A549 (cell line): ENCODE measurements at regions not wholly inside any gene's neighbourhood (a gene's known extent, or its start where the extent isn't known, plus 50 kb on each side); places are given as distances from the start of the nearest gene placed in this dataset.

Experiments used
- EHMT2 ChIP-seq: fragments of 200-600 bp; sonication (generic); IDR thresholded peaks from 2 replicates; pipeline ENCODE4 v1.6.1; 2016; ENCODE audit warnings: antibody characterized with exemption, low read depth, mild to moderate bottlenecking, moderate library complexity
- POLR2A ChIP-seq: IDR thresholded peaks from 2 replicates; pipeline ENCODE4 v1.6.1; 2012; ENCODE audit warnings: mild to moderate bottlenecking, low read length
- POLR2AphosphoS2 ChIP-seq: conservative IDR thresholded peaks from 2 replicates; pipeline ENCODE4 v1.6.1; 2012; ENCODE audit warnings: low read length, improper control_type of control experiment, inconsistent platforms

DNA sequence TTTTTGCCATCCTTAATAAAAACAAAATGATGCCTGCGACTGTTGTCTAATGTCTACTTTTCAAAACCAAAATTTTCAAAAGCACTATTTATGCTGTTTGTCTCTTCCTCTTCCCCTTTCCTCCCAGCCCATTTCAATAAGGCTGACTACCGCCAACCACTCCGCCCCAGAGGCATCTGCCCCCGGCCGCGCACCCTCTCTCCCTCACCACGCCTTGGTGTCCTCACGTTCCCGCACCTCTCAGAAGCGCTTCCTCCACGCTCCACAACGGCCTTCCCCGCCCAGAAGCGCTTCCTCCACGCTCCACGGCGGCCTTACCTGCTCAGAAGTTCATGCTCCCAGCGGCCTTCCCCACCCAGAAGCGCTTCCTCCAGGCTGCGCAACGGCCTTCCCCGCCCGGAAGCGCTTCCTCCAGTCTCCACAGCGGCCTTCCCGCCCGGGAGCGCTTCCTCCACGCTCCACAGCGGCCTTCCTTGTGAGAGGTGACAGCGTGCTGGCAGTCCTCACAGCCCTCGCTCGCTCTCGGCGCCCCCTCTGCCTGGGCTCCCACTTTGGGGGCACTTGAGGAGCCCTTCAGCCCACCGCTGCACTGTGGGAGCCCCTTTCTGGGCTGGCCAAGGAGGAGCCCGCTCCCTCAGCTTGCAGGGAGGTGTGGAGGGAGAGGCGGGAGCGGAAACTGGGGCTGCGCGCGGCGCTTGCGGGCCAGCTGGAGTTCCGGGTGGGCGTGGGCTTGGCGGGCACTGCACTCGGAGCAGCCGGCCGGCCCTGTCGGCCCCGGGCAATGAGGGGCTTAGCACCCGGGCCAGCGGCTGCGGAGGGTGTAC is 490.4 kb upstream of the ZFP42 start:
- TF ChIP-seq EHMT2 (no peak), POLR2A (no peak), POLR2AphosphoS2 (no peak)
